Caco-2 (cell line): ENCODE measurements at regions not wholly inside any gene's neighbourhood (a gene's known extent, or its start where the extent isn't known, plus 50 kb on each side); places are given as distances from the start of the nearest gene placed in this dataset.

Experiments
- BruUV-seq: library from RNA; stranded (reverse); fragments of 400-500 nt; replicated peaks from 2 replicates; lab custom pipeline; 2021; lab: Mats Ljungman, UMichigan
- CTCF ChIA-PET: fragments of 300-600 bp; sonication (Branson Sonifier 250); formaldehyde crosslinking; loops from one replicate; lab custom pipeline; 2022; ENCODE audit warnings: antibody characterized with exemption; lab: Charles Lee
- POLR2A ChIA-PET: fragments of 300-600 bp; sonication (Branson Sonifier 250); formaldehyde crosslinking; loops from one replicate; lab custom pipeline; 2022; ENCODE audit warnings: antibody characterized with exemption; lab: Charles Lee
- DNase-seq, 2 experiments: peaks; one replicate each; pipeline versions ENCODE4 v3.0.0 to v3.0.0-alpha.2; 2020 to 2022
- H3K27me3 ChIP-seq: replicated peaks from 2 replicates; pipeline ENCODE4 v1.6.0; 2011; ENCODE audit warnings: low read length; ENCODE audit not compliant: control insufficient read depth, insufficient read depth
- H3K36me3 ChIP-seq: 2 replicates; pipeline ENCODE4 v1.5.1; 2011; ENCODE audit warnings: low read length; ENCODE audit not compliant: control insufficient read depth, insufficient read depth
- H3K4me1 ChIP-seq: fragments of 250-450 bp; sonication (Bioruptor Pico); 2 replicates; pipeline ENCODE4 v1.5.1; 2020; ENCODE audit warnings: mild to moderate bottlenecking
- H3K4me3 ChIP-seq: 2 replicates; pipeline ENCODE4 v1.5.1; 2011; ENCODE audit warnings: low read depth, mild to moderate bottlenecking, control low read depth, low read length
- H3K9me3 ChIP-seq: fragments of 250-450 bp; sonication (Bioruptor Pico); 2 replicates; pipeline ENCODE4 v1.5.1; 2020; ENCODE audit warnings: mild to moderate bottlenecking, moderate library complexity
- H3K27ac Mint-ChIP-seq: one replicate; pipeline ENCODE4 v1.8.0; 2022; ENCODE audit warnings: mixed read lengths; ENCODE audit not compliant: unreplicated experiment
- H3K27me3 Mint-ChIP-seq: one replicate; pipeline ENCODE4 v1.8.0; 2022; ENCODE audit warnings: mixed read lengths; ENCODE audit not compliant: insufficient read depth, unreplicated experiment
- H3K36me3 Mint-ChIP-seq: one replicate; pipeline ENCODE4 v1.8.0; 2022; ENCODE audit warnings: mild to moderate bottlenecking, mixed read lengths; ENCODE audit not compliant: insufficient read depth, unreplicated experiment
- H3K4me1 Mint-ChIP-seq: one replicate; pipeline ENCODE4 v1.8.0; 2022; ENCODE audit warnings: low read depth, mixed read lengths; ENCODE audit not compliant: unreplicated experiment
- H3K4me3 Mint-ChIP-seq: one replicate; pipeline ENCODE4 v1.8.0; 2022; ENCODE audit warnings: mild to moderate bottlenecking, moderate library complexity, mixed read lengths; ENCODE audit not compliant: unreplicated experiment
- H3K9me3 Mint-ChIP-seq: one replicate; pipeline ENCODE4 v1.8.0; 2022; ENCODE audit warnings: mixed read lengths; ENCODE audit not compliant: unreplicated experiment
- CTCF ChIP-seq, 2 experiments: fragments of 200-600 bp in 1 of 2; IDR thresholded peaks; 1 replicate in 1 of 2; 2 replicates in 1 of 2; pipeline versions ENCODE4 v1.5.1 to v1.8.0; 2011 to 2022; ENCODE audit warnings: antibody characterized with exemption in 1 of 2, control low read depth in 1 of 2, inconsistent platforms in 1 of 2, low read depth in 1 of 2, low read length in 1 of 2, mild to moderate bottlenecking in 1 of 2, moderate library complexity in 1 of 2; ENCODE audit not compliant: insufficient read depth in 1 of 2, severe bottlenecking in 1 of 2, unreplicated experiment in 1 of 2
- intact Hi-C: fragments of 100-400 bp; cut with micrococcal nuclease; formaldehyde crosslinking; loops from one replicate; pipeline ENCODE4 v1.10.0; 2022; ENCODE audit not compliant: unreplicated experiment

- H3K4me3 ChIP-seq: no peak overlapping the region
- no peaks in the 10 kb centered on the region for H3K36me3 ChIP-seq
- no peaks in the 10 kb centered on the region for H3K27me3 ChIP-seq
- TF ChIP-seq CTCF (IDR thresholded peaks at IDR 0.05; ENCODE audit: insufficient read depth in 1 of 2, low read depth in 1 of 2, low read length in 1 of 2, severe bottlenecking in 1 of 2, unreplicated experiment in 1 of 2): no peak
- Mint-ChIP-seq H3K27me3 (peaks cover 7% of the 10 kb centered on the region), H3K27ac (no peak overlapping the region), H3K4me1 (no peaks in the 10 kb centered on the region), H3K4me3 (no peak overlapping the region), H3K9me3 (no peaks in the 10 kb centered on the region), H3K36me3 (no peaks in the 10 kb centered on the region)
- H3K9me3 ChIP-seq: no peaks in the 10 kb centered on the region
- ChIA-PET CTCF (no interaction called here), POLR2A (no interaction called here)
- BruUV-seq: no TSS peak
- intact Hi-C loops: no loop called here
- H3K4me1 ChIP-seq: no peaks in the 10 kb centered on the region
- DNase-seq: no peak
These were observed 517.2 kb downstream of the MN1 start for GRCh38 chr22:27284324-27284723.

DNA sequence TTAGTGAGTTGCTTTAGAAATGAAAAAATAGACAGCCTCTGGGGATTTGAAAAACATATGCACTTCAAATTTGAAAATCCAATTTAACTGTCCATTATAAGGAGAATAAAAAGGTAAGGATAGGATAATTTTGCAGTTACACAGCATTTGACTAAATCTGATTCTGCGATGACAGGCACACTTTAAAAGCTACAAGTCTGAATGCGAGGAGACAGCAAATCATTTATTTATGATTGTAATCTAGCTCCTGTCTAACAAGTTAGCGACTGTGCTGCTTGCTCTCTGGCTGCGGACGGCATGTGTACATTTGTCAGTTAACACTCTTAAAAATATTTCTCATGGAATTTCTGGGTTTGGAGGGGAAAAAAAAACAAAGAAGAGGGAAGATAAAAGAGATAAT lies 514.8 kb downstream of the MN1 start:
- no peak overlapping the region for H3K4me3 Mint-ChIP-seq
- intact Hi-C loops: no loop called here
- no peak for DNase-seq
- H3K9me3 Mint-ChIP-seq: no peaks in the 10 kb centered on the region
- TF ChIP-seq CTCF (IDR thresholded peaks at IDR 0.05; ENCODE audit: insufficient read depth in 1 of 2, low read depth in 1 of 2, low read length in 1 of 2, severe bottlenecking in 1 of 2, unreplicated experiment in 1 of 2): no peak
- no peaks in the 10 kb centered on the region for H3K36me3 Mint-ChIP-seq
- H3K4me1 ChIP-seq: no peaks in the 10 kb centered on the region
- H3K36me3 ChIP-seq: no peaks in the 10 kb centered on the region
- no peaks in the 10 kb centered on the region for H3K4me1 Mint-ChIP-seq
- no peaks in the 10 kb centered on the region for H3K27me3 ChIP-seq
- ChIA-PET POLR2A (interaction anchor here (0.6 kb wide), 1 partner anchor 238 kb away, joined by 3 read pairs; no protein-coding TSS in a partner anchor), CTCF (no interaction called here)
- peaks cover 7% of the 10 kb centered on the region for H3K27me3 Mint-ChIP-seq
- no peak overlapping the region for H3K4me3 ChIP-seq
- no peaks in the 10 kb centered on the region for H3K9me3 ChIP-seq
- BruUV-seq: no TSS peak
- no peak overlapping the region for H3K27ac Mint-ChIP-seq

DNA sequence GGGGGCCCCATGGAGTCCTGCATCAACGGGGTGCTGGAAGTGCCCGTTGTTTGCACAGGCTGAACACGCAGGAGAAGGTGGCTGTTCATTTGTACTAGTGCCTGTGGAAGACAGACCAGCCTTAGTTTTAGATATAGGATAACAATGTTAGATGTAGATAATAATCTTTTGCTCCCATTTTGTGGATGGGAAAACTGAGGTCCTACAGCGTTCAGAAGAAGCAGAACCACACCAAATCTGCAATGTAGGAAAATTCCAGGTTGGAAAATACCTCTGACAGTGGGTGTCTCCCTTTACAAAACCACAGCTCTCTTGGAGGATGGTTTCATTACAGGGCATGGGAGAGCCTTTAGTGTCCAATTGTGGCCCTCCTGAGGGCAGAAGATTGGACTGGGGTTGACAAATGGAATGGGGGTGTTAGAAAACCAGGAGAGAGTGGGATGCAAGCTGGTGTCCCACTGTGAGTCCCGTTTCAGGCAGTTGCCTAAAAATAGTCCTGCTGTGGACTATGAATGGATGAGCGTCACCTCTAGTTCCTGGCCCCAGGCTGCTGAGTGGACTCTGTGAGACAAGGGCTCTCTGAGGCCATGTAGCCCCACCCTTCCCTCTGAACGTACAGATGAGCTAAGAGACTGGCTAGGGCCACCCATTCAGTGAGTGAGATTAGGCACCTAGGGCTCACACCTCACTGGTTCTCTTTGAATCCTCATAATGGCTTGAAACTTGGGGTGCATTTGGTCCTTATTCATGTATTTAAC lies 508.8 kb downstream of the MN1 start:
- no peaks in the 10 kb centered on the region for H3K4me1 ChIP-seq
- intact Hi-C loops: no loop called here
- Mint-ChIP-seq H3K9me3 (no peaks in the 10 kb centered on the region), H3K4me3 (no peak overlapping the region), H3K27me3 (peaks cover 13% of the 10 kb centered on the region), H3K36me3 (no peaks in the 10 kb centered on the region), H3K4me1 (no peaks in the 10 kb centered on the region), H3K27ac (no peak overlapping the region)
- no peak overlapping the region for H3K4me3 ChIP-seq
- no peaks in the 10 kb centered on the region for H3K36me3 ChIP-seq
- no peaks in the 10 kb centered on the region for H3K27me3 ChIP-seq
- POLR2A ChIA-PET: no interaction called here
- no peaks in the 10 kb centered on the region for H3K9me3 ChIP-seq
- no peak for TF ChIP-seq CTCF (IDR thresholded peaks at IDR 0.05; ENCODE audit: insufficient read depth in 1 of 2, low read depth in 1 of 2, low read length in 1 of 2, severe bottlenecking in 1 of 2, unreplicated experiment in 1 of 2)
- CTCF ChIA-PET: no interaction called here
- DNase-seq: no peak
- BruUV-seq: no TSS peak
